H1 (cell line): ENCODE measurements at regions not wholly inside any gene's neighbourhood (a gene's known extent, or its start where the extent isn't known, plus 50 kb on each side); places are given as distances from the start of the nearest gene placed in this dataset.

Source experiments
- TF ChIP-seq, protein P1 (sequence below): fragments of 300-600 bp; sonication (generic); IDR thresholded peaks from 2 replicates; pipeline ENCODE4 v1.7.1; 2012; ENCODE audit warnings: low read length, moderate library complexity, mild to moderate bottlenecking, inconsistent platforms; ENCODE audit not compliant: insufficient replicate concordance

DNA sequence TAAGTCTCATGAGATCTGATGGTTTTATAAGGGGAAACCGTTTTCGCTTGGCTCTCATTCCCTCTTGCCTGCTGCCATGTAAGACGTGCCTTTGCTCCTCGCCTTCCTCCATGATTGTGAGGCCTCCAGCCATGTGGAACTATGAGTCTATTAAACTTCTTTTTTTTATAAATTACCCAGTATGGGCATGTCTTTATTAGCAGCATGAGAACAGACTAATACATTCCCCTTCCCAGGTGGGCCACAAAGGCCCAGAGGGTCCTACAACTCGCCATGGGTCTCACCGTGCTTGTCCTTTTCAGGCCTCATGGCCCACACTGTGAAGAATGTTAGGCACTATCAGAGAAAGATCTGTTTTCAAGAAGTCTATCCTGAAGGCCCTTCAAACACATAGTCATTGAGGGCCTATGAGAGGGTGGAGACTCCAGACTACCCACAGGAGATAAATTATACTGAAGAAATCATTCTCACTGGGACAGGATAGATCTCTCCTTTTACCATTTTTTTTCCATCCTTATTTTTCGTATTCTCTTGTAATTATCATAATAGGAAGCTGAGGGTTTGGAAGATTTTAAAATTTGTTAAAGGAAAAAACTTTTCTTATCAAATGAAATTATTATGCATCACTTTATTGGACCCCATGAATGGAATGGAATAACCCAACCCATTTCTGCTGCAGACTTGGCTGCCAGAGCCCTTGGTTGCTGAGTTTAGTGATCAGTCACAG lies 57.2 kb upstream of the EPCAM start (continued):
- TF ChIP-seq, protein P1, sequence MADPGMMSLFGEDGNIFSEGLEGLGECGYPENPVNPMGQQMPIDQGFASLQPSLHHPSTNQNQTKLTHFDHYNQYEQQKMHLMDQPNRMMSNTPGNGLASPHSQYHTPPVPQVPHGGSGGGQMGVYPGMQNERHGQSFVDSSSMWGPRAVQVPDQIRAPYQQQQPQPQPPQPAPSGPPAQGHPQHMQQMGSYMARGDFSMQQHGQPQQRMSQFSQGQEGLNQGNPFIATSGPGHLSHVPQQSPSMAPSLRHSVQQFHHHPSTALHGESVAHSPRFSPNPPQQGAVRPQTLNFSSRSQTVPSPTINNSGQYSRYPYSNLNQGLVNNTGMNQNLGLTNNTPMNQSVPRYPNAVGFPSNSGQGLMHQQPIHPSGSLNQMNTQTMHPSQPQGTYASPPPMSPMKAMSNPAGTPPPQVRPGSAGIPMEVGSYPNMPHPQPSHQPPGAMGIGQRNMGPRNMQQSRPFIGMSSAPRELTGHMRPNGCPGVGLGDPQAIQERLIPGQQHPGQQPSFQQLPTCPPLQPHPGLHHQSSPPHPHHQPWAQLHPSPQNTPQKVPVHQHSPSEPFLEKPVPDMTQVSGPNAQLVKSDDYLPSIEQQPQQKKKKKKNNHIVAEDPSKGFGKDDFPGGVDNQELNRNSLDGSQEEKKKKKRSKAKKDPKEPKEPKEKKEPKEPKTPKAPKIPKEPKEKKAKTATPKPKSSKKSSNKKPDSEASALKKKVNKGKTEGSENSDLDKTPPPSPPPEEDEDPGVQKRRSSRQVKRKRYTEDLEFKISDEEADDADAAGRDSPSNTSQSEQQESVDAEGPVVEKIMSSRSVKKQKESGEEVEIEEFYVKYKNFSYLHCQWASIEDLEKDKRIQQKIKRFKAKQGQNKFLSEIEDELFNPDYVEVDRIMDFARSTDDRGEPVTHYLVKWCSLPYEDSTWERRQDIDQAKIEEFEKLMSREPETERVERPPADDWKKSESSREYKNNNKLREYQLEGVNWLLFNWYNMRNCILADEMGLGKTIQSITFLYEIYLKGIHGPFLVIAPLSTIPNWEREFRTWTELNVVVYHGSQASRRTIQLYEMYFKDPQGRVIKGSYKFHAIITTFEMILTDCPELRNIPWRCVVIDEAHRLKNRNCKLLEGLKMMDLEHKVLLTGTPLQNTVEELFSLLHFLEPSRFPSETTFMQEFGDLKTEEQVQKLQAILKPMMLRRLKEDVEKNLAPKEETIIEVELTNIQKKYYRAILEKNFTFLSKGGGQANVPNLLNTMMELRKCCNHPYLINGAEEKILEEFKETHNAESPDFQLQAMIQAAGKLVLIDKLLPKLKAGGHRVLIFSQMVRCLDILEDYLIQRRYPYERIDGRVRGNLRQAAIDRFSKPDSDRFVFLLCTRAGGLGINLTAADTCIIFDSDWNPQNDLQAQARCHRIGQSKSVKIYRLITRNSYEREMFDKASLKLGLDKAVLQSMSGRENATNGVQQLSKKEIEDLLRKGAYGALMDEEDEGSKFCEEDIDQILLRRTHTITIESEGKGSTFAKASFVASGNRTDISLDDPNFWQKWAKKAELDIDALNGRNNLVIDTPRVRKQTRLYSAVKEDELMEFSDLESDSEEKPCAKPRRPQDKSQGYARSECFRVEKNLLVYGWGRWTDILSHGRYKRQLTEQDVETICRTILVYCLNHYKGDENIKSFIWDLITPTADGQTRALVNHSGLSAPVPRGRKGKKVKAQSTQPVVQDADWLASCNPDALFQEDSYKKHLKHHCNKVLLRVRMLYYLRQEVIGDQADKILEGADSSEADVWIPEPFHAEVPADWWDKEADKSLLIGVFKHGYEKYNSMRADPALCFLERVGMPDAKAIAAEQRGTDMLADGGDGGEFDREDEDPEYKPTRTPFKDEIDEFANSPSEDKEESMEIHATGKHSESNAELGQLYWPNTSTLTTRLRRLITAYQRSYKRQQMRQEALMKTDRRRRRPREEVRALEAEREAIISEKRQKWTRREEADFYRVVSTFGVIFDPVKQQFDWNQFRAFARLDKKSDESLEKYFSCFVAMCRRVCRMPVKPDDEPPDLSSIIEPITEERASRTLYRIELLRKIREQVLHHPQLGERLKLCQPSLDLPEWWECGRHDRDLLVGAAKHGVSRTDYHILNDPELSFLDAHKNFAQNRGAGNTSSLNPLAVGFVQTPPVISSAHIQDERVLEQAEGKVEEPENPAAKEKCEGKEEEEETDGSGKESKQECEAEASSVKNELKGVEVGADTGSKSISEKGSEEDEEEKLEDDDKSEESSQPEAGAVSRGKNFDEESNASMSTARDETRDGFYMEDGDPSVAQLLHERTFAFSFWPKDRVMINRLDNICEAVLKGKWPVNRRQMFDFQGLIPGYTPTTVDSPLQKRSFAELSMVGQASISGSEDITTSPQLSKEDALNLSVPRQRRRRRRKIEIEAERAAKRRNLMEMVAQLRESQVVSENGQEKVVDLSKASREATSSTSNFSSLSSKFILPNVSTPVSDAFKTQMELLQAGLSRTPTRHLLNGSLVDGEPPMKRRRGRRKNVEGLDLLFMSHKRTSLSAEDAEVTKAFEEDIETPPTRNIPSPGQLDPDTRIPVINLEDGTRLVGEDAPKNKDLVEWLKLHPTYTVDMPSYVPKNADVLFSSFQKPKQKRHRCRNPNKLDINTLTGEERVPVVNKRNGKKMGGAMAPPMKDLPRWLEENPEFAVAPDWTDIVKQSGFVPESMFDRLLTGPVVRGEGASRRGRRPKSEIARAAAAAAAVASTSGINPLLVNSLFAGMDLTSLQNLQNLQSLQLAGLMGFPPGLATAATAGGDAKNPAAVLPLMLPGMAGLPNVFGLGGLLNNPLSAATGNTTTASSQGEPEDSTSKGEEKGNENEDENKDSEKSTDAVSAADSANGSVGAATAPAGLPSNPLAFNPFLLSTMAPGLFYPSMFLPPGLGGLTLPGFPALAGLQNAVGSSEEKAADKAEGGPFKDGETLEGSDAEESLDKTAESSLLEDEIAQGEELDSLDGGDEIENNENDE = no peak
